Upper lobe of left lung (tissue), 6 donors: ENCODE measurements at regions not wholly inside any gene's neighbourhood (a gene's known extent, or its start where the extent isn't known, plus 50 kb on each side); places are given as distances from the start of the nearest gene placed in this dataset.

Experiments
- ATAC-seq, 2 donors: fragments of 200-7000 bp; cut with Tn5 transposase; one replicate each; pipeline ENCODE4 v1.9.1; 2022; ENCODE audit warnings: mild to moderate bottlenecking in 2 of 2, moderate library complexity in 2 of 2; ENCODE audit not compliant: low FRiP score in 2 of 2
- DNase-seq, 2 donors: peaks; one replicate each; pipeline ENCODE4 v3.0.0-alpha.2; 2019 to 2020
- H3K27ac ChIP-seq, 4 donors: fragments of 200-600 bp; sonication (generic); one replicate each; pipeline ENCODE4 v1.5.1; 2016 to 2019
- H3K27me3 ChIP-seq, 4 donors: fragments of 200-600 bp; sonication (generic); one replicate each; pipeline ENCODE4 v1.5.1; 2017 to 2019
- H3K36me3 ChIP-seq, 4 donors: fragments of 200-600 bp; sonication (generic); one replicate each; pipeline ENCODE4 v1.5.1; 2016 to 2019
- H3K4me1 ChIP-seq, 4 donors: fragments of 200-600 bp; sonication (generic); one replicate each; pipeline ENCODE4 v1.5.1; 2018 to 2019
- H3K4me3 ChIP-seq, 4 donors: fragments of 200-600 bp; sonication (generic); one replicate each; pipeline ENCODE4 v1.5.1; 2017 to 2019; ENCODE audit warnings: mild to moderate bottlenecking in 2 of 4, moderate library complexity in 1 of 4
- H3K9me3 ChIP-seq, 4 donors: fragments of 200-600 bp; sonication (generic); one replicate each; pipeline ENCODE4 v1.5.1; 2018 to 2019
- EP300 ChIP-seq, 4 donors: sonication (generic); formaldehyde crosslinking; IDR thresholded peaks; one replicate each; pipeline ENCODE4 v1.5.1; 2017; ENCODE audit warnings: antibody characterized with exemption in 4 of 4, control low read depth in 2 of 4
- POLR2A ChIP-seq, 4 donors: fragments of 450-650 bp; IDR thresholded peaks; one replicate each; pipeline ENCODE4 v1.5.1; 2016 to 2017; ENCODE audit warnings: antibody characterized with exemption in 4 of 4, mild to moderate bottlenecking in 2 of 4
- POLR2AphosphoS5 ChIP-seq, 2 donors: sonication (generic); formaldehyde crosslinking; IDR thresholded peaks; one replicate each; pipeline ENCODE4 v1.5.1; 2017; ENCODE audit warnings: antibody characterized with exemption in 2 of 2
- WGBS, 2 donors: methylation state at CpG; one replicate each; pipeline ENCODE4 v1.1.5; 2017 to 2018; 5-methylcytosine and 5-hydroxymethylcytosine counted together
- TF ChIP-seq, protein P1 (sequence below), 6 experiments: fragments of 450-650 bp in 4 of 6; fragments of 200-600 bp in 2 of 6; sonication (generic) in 2 of 6; IDR thresholded peaks; one replicate each; pipeline ENCODE4 v1.5.1; 2016 to 2019; ENCODE audit warnings: antibody characterized with exemption in 6 of 6
- donor health status: DM: no; HTN: no; CAD: no; lungs with moderate emphysema.
- donor health status: DM: no; HTN: yes; CAD: no; lungs with severe emphysema.

GRCh38 chr1:244970744-244971551 lies 106.6 kb upstream of the HNRNPU start:
- WGBS, 2 donors: 0% methylated on average over 50 to 65 of the region's 67 CpGs
- ATAC-seq (peak; percentile 93 to 96), DNase-seq (peak; percentile 94 to 97)
- H3K27ac ChIP-seq: peak overlapping the region; percentile 99 to 100 (median 100)
- peak overlapping the region; percentile 29 to 83 (median 70) for H3K4me3 ChIP-seq
- TF ChIP-seq POLR2A (IDR thresholded peaks at IDR 0.05): peak in 2 of 4 donors; percentile 91 to 94
- peak; percentile 78 to 87 for TF ChIP-seq POLR2AphosphoS5 (IDR thresholded peaks at IDR 0.05)
- peak in 1 of 4 donors; percentile 28 for TF ChIP-seq EP300 (IDR thresholded peaks at IDR 0.05)
- TF ChIP-seq, protein P1, sequence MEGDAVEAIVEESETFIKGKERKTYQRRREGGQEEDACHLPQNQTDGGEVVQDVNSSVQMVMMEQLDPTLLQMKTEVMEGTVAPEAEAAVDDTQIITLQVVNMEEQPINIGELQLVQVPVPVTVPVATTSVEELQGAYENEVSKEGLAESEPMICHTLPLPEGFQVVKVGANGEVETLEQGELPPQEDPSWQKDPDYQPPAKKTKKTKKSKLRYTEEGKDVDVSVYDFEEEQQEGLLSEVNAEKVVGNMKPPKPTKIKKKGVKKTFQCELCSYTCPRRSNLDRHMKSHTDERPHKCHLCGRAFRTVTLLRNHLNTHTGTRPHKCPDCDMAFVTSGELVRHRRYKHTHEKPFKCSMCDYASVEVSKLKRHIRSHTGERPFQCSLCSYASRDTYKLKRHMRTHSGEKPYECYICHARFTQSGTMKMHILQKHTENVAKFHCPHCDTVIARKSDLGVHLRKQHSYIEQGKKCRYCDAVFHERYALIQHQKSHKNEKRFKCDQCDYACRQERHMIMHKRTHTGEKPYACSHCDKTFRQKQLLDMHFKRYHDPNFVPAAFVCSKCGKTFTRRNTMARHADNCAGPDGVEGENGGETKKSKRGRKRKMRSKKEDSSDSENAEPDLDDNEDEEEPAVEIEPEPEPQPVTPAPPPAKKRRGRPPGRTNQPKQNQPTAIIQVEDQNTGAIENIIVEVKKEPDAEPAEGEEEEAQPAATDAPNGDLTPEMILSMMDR (IDR thresholded peaks at IDR 0.05): peak; percentile 39 to 91 (median 86)
- no peaks in the 10 kb centered on the region for H3K36me3 ChIP-seq
- H3K4me1 ChIP-seq: peaks cover 6 to 15% (median 14%) of the 10 kb centered on the region in 4 donors
- H3K9me3 ChIP-seq: no peaks in the 10 kb centered on the region
- no peaks in the 10 kb centered on the region for H3K27me3 ChIP-seq

- peak; percentile 82 to 83 for ATAC-seq
- TF ChIP-seq EP300 (IDR thresholded peaks at IDR 0.05) (no peak), POLR2AphosphoS5 (IDR thresholded peaks at IDR 0.05) (peak in 1 of 2 donors; percentile 59), POLR2A (IDR thresholded peaks at IDR 0.05) (peak in 2 of 4 donors; percentile 41 to 85)
- WGBS, 2 donors: 0 to 2% methylated on average over 19 to 22 of the region's 55 CpGs
- H3K36me3 ChIP-seq: no peaks in the 10 kb centered on the region
- peak; percentile 74 to 94 for DNase-seq
- no peaks in the 10 kb centered on the region for H3K27me3 ChIP-seq
- no peaks in the 10 kb centered on the region for H3K9me3 ChIP-seq
- H3K4me1 ChIP-seq: peaks cover 13 to 21% (median 18%) of the 10 kb centered on the region in 4 donors
- H3K27ac ChIP-seq: peak overlapping the region; percentile 99 to 100 (median 100)
- peak overlapping the region; percentile 66 to 83 (median 75) for H3K4me3 ChIP-seq
Observed at GRCh38 chr1:244970236-244970743, 105.9 kb upstream of the HNRNPU start.

GRCh38 chr1:244969355-244970235 lies 105.3 kb upstream of the HNRNPU start:
- ATAC-seq (peak; percentile 67 to 77), DNase-seq (peak; percentile 73 to 92)
- H3K4me1 ChIP-seq: peaks cover 20 to 27% (median 24%) of the 10 kb centered on the region in 4 donors
- H3K27me3 ChIP-seq: no peaks in the 10 kb centered on the region
- H3K9me3 ChIP-seq: no peaks in the 10 kb centered on the region
- no peaks in the 10 kb centered on the region for H3K36me3 ChIP-seq
- WGBS, 2 donors: 2% methylated on average over 42 to 47 of the region's 54 CpGs
- peak overlapping the region; percentile 66 to 83 (median 75) for H3K4me3 ChIP-seq
- TF ChIP-seq POLR2AphosphoS5 (IDR thresholded peaks at IDR 0.05): peak; percentile 71 to 91
- TF ChIP-seq POLR2A (IDR thresholded peaks at IDR 0.05): peak in 3 of 4 donors; percentile 61 to 92 (median 87)
- TF ChIP-seq, protein P1 (IDR thresholded peaks at IDR 0.05): peak in 1 of 6 experiments; percentile 19
- TF ChIP-seq EP300 (IDR thresholded peaks at IDR 0.05): peak in 2 of 4 donors; percentile 46 to 50
- H3K27ac ChIP-seq: peak overlapping the region; percentile 99 to 100 (median 100)

GRCh38 chr1:244968881-244969280 lies 104.5 kb upstream of the HNRNPU start:
- ATAC-seq (no peak), DNase-seq (no peak)
- H3K27ac ChIP-seq: peak overlapping the region; percentile 99 to 100 (median 100)
- H3K36me3 ChIP-seq: no peaks in the 10 kb centered on the region
- WGBS, 2 donors: 35 to 36% methylated on average over 4 of the region's 4 CpGs
- H3K4me3 ChIP-seq: peak overlapping the region in 3 of 4 donors; percentile 66 to 83 (median 75)
- H3K4me1 ChIP-seq: peaks cover 26 to 32% (median 31%) of the 10 kb centered on the region in 4 donors
- H3K27me3 ChIP-seq: no peaks in the 10 kb centered on the region
- no peaks in the 10 kb centered on the region for H3K9me3 ChIP-seq
- TF ChIP-seq EP300 (IDR thresholded peaks at IDR 0.05) (no peak), POLR2A (IDR thresholded peaks at IDR 0.05) (no peak), POLR2AphosphoS5 (IDR thresholded peaks at IDR 0.05) (no peak)
- TF ChIP-seq, protein P1 (IDR thresholded peaks at IDR 0.05): no peak
